SIG-M5 (cell line): ENCODE measurements at regions not wholly inside any gene's neighbourhood (a gene's known extent, or its start where the extent isn't known, plus 50 kb on each side); places are given as distances from the start of the nearest gene placed in this dataset.
"Not testable (repeated sequence)": the region's sequence is repeated elsewhere in the genome, so short reads cannot be mapped to it uniquely, and the experiment has no call there.

ENCODE experiments used
- DNase-seq: peaks from one replicate; lab custom pipeline; 2025; lab: John Stamatoyannopoulos, UW

GRCh38 chr5:66417781-66418180 lies 178.4 kb upstream of the MAST4 start:
- DNase-seq = no peak

- DNase-seq = no peak
Observed at GRCh38 chr5:66423484-66423883, 172.7 kb upstream of the MAST4 start.

- DNase-seq = no peak
Observed at GRCh38 chr5:66425842-66426241, 170.4 kb upstream of the MAST4 start.

- DNase-seq = no peak
Observed at GRCh38 chr5:66426259-66427138, 169.7 kb upstream of the MAST4 start.

GRCh38 chr5:66427139-66427442 lies 169.1 kb upstream of the MAST4 start:
- no peak for DNase-seq

GRCh38 chr5:66436721-66437120 lies 159.5 kb upstream of the MAST4 start:
- no peak for DNase-seq

GRCh38 chr5:66438087-66438486 lies 158.1 kb upstream of the MAST4 start:
- no peak for DNase-seq

GRCh38 chr5:66438696-66439095 lies 157.5 kb upstream of the MAST4 start:
- no peak for DNase-seq

- DNase-seq = no peak
Observed at GRCh38 chr5:66440202-66440680, 156.0 kb upstream of the MAST4 start.

- no peak for DNase-seq
Observed at GRCh38 chr5:66441351-66441750, 154.8 kb upstream of the MAST4 start.

GRCh38 chr5:66442951-66443445 lies 153.2 kb upstream of the MAST4 start:
- DNase-seq = no peak

GRCh38 chr5:66443462-66444130 lies 152.6 kb upstream of the MAST4 start:
- DNase-seq = no peak

GRCh38 chr5:66448070-66448469 lies 148.1 kb upstream of the MAST4 start:
- DNase-seq = not testable (repeated sequence)

- DNase-seq = no peak
Observed at GRCh38 chr5:66450237-66450636, 146.0 kb upstream of the MAST4 start.

- no peak for DNase-seq
Observed at GRCh38 chr5:66450988-66451387, 145.2 kb upstream of the MAST4 start.

- DNase-seq = no peak
Observed at GRCh38 chr5:66452109-66452508, 144.1 kb upstream of the MAST4 start.

- DNase-seq = no peak
Observed at GRCh38 chr5:66454186-66455078, 141.8 kb upstream of the MAST4 start.

GRCh38 chr5:66459728-66460127 lies 136.5 kb upstream of the MAST4 start:
- no peak for DNase-seq

- DNase-seq = no peak
Observed at GRCh38 chr5:66467564-66467963, 128.6 kb upstream of the MAST4 start.

GRCh38 chr5:66469684-66470083 lies 126.5 kb upstream of the MAST4 start:
- no peak for DNase-seq

- no peak for DNase-seq
Observed at GRCh38 chr5:66472010-66472409, 124.2 kb upstream of the MAST4 start.

GRCh38 chr5:66475731-66476130 lies 120.5 kb upstream of the MAST4 start:
- no peak for DNase-seq
